ENCODE measurements at regions not wholly inside any gene's neighbourhood (a gene's known extent, or its start where the extent isn't known, plus 50 kb on each side); places are given as distances from the start of the nearest gene placed in this dataset.

- ATAC-seq (replicated peaks in 1 of 2): no peak
- peaks cover 50% of the 10 kb centered on the region for H3K4me1 Mint-ChIP-seq (ENCODE audit: low read depth)
- peaks cover 3 to 8% of the 10 kb centered on the region in 2 donors for H3K9me3 Mint-ChIP-seq
- H3K4me3 Mint-ChIP-seq: no peak overlapping the region
- DNase-seq: no peak
- peaks cover 2 to 3% of the 10 kb centered on the region in 2 donors for H3K36me3 Mint-ChIP-seq (ENCODE audit: insufficient read depth in 2 of 2)
- H3K27me3 Mint-ChIP-seq (ENCODE audit: low read depth): no peaks in the 10 kb centered on the region
- H3K27ac Mint-ChIP-seq: no peak overlapping the region
Observed at GRCh38 chr1:25094229-25094628, 138.1 kb downstream of the SYF2 start.

- peaks cover 2 to 3% of the 10 kb centered on the region in 2 donors for H3K36me3 Mint-ChIP-seq (ENCODE audit: insufficient read depth in 2 of 2)
- H3K4me1 Mint-ChIP-seq (ENCODE audit: low read depth): peaks cover 25% of the 10 kb centered on the region
- ATAC-seq (replicated peaks in 1 of 2) (no peak), DNase-seq (no peak)
- H3K27me3 Mint-ChIP-seq (ENCODE audit: low read depth): no peaks in the 10 kb centered on the region
- H3K4me3 Mint-ChIP-seq: no peak overlapping the region
- no peak overlapping the region for H3K27ac Mint-ChIP-seq
- H3K9me3 Mint-ChIP-seq: peaks cover 3 to 4% of the 10 kb centered on the region in 2 donors
Observed at GRCh38 chr1:25091658-25092057, 140.6 kb downstream of the SYF2 start.

- DNase-seq (no peak), ATAC-seq (replicated peaks in 1 of 2) (no peak)
- Mint-ChIP-seq H3K9me3 (peaks cover 3 to 4% of the 10 kb centered on the region in 2 donors), H3K27me3 (ENCODE audit: low read depth) (no peaks in the 10 kb centered on the region), H3K4me1 (ENCODE audit: low read depth) (peaks cover 17% of the 10 kb centered on the region), H3K27ac (no peak overlapping the region), H3K36me3 (ENCODE audit: insufficient read depth in 2 of 2) (peaks cover 2 to 3% of the 10 kb centered on the region in 2 donors), H3K4me3 (no peak overlapping the region)
Observed at GRCh38 chr1:25090707-25091422, 141.4 kb downstream of the SYF2 start.

GRCh38 chr1:25089772-25090171, 142.5 kb downstream of the SYF2 start:
- H3K27me3 Mint-ChIP-seq (ENCODE audit: low read depth): peaks cover 9% of the 10 kb centered on the region
- H3K36me3 Mint-ChIP-seq (ENCODE audit: insufficient read depth in 2 of 2): peaks cover 1 to 2% of the 10 kb centered on the region in 2 donors
- no peak overlapping the region for H3K4me3 Mint-ChIP-seq
- H3K27ac Mint-ChIP-seq: no peak overlapping the region
- ATAC-seq (replicated peaks in 1 of 2) (no peak), DNase-seq (no peak)
- peaks cover 3% of the 10 kb centered on the region in 2 donors for H3K9me3 Mint-ChIP-seq
- H3K4me1 Mint-ChIP-seq (ENCODE audit: low read depth): peaks cover 7% of the 10 kb centered on the region

GRCh38 chr1:25088946-25089345, 143.4 kb downstream of the SYF2 start:
- no peak for ATAC-seq (replicated peaks in 1 of 2)
- Mint-ChIP-seq H3K27ac (no peak overlapping the region), H3K9me3 (no peaks in the 10 kb centered on the region), H3K27me3 (ENCODE audit: low read depth) (peaks cover 9% of the 10 kb centered on the region), H3K36me3 (ENCODE audit: insufficient read depth in 2 of 2) (peaks cover 0 to 2% of the 10 kb centered on the region in 2 donors), H3K4me3 (no peak overlapping the region), H3K4me1 (ENCODE audit: low read depth) (no peaks in the 10 kb centered on the region)
- no peak for DNase-seq

- ATAC-seq (replicated peaks in 1 of 2) (no peak), DNase-seq (no peak)
- Mint-ChIP-seq H3K4me1 (ENCODE audit: low read depth) (no peaks in the 10 kb centered on the region), H3K9me3 (no peaks in the 10 kb centered on the region), H3K27ac (no peak overlapping the region), H3K4me3 (no peak overlapping the region), H3K27me3 (ENCODE audit: low read depth) (peaks cover 9% of the 10 kb centered on the region), H3K36me3 (ENCODE audit: insufficient read depth in 2 of 2) (no peaks in the 10 kb centered on the region)
Observed at GRCh38 chr1:25088180-25088701, 144.1 kb downstream of the SYF2 start.

- no peaks in the 10 kb centered on the region for H3K4me1 Mint-ChIP-seq (ENCODE audit: low read depth)
- DNase-seq (no peak), ATAC-seq (replicated peaks in 1 of 2) (no peak)
- no peaks in the 10 kb centered on the region for H3K36me3 Mint-ChIP-seq (ENCODE audit: insufficient read depth in 2 of 2)
- H3K27me3 Mint-ChIP-seq (ENCODE audit: low read depth): peaks cover 9% of the 10 kb centered on the region
- H3K9me3 Mint-ChIP-seq: no peaks in the 10 kb centered on the region
- no peak overlapping the region for H3K4me3 Mint-ChIP-seq
- H3K27ac Mint-ChIP-seq: no peak overlapping the region
Observed at GRCh38 chr1:25086518-25087079, 145.7 kb downstream of the SYF2 start.

- Mint-ChIP-seq H3K9me3 (no peaks in the 10 kb centered on the region), H3K27ac (no peak overlapping the region), H3K27me3 (ENCODE audit: low read depth) (peaks cover 9% of the 10 kb centered on the region), H3K4me3 (no peak overlapping the region), H3K36me3 (ENCODE audit: insufficient read depth in 2 of 2) (no peaks in the 10 kb centered on the region), H3K4me1 (ENCODE audit: low read depth) (no peaks in the 10 kb centered on the region)
- ATAC-seq (replicated peaks in 1 of 2) (no peak), DNase-seq (no peak)
Observed at GRCh38 chr1:25084407-25084806, 147.9 kb downstream of the SYF2 start.

- no peaks in the 10 kb centered on the region for H3K4me1 Mint-ChIP-seq (ENCODE audit: low read depth)
- no peak for DNase-seq
- H3K9me3 Mint-ChIP-seq: no peaks in the 10 kb centered on the region
- ATAC-seq (replicated peaks in 1 of 2): no peak
- peaks cover 9% of the 10 kb centered on the region for H3K27me3 Mint-ChIP-seq (ENCODE audit: low read depth)
- no peaks in the 10 kb centered on the region for H3K36me3 Mint-ChIP-seq (ENCODE audit: insufficient read depth in 2 of 2)
- no peak overlapping the region for H3K4me3 Mint-ChIP-seq
- H3K27ac Mint-ChIP-seq: no peak overlapping the region
Observed at GRCh38 chr1:25083481-25084345, 148.6 kb downstream of the SYF2 start.

- no peaks in the 10 kb centered on the region for H3K36me3 Mint-ChIP-seq (ENCODE audit: insufficient read depth in 2 of 2)
- no peaks in the 10 kb centered on the region for H3K4me1 Mint-ChIP-seq (ENCODE audit: low read depth)
- H3K27ac Mint-ChIP-seq: no peak overlapping the region
- no peaks in the 10 kb centered on the region for H3K9me3 Mint-ChIP-seq
- DNase-seq (no peak), ATAC-seq (replicated peaks in 1 of 2) (no peak)
- no peak overlapping the region for H3K4me3 Mint-ChIP-seq
- peaks cover 9% of the 10 kb centered on the region for H3K27me3 Mint-ChIP-seq (ENCODE audit: low read depth)
Observed at GRCh38 chr1:25082995-25083394, 149.3 kb downstream of the SYF2 start.

GRCh38 chr1:25082216-25082899, 149.9 kb downstream of the SYF2 start:
- no peak overlapping the region for H3K27ac Mint-ChIP-seq
- peaks cover 1% of the 10 kb centered on the region in 2 donors for H3K9me3 Mint-ChIP-seq
- no peaks in the 10 kb centered on the region for H3K4me1 Mint-ChIP-seq (ENCODE audit: low read depth)
- H3K36me3 Mint-ChIP-seq (ENCODE audit: insufficient read depth in 2 of 2): peaks cover 0 to under 1% of the 10 kb centered on the region in 2 donors
- ATAC-seq (replicated peaks in 1 of 2) (no peak), DNase-seq (no peak)
- peaks cover 9% of the 10 kb centered on the region for H3K27me3 Mint-ChIP-seq (ENCODE audit: low read depth)
- no peak overlapping the region for H3K4me3 Mint-ChIP-seq

GRCh38 chr1:25081496-25081895, 150.8 kb downstream of the SYF2 start:
- H3K27ac Mint-ChIP-seq: no peak overlapping the region
- peaks cover 9% of the 10 kb centered on the region for H3K27me3 Mint-ChIP-seq (ENCODE audit: low read depth)
- H3K4me3 Mint-ChIP-seq: no peak overlapping the region
- peaks cover 4 to 5% of the 10 kb centered on the region in 2 donors for H3K9me3 Mint-ChIP-seq
- DNase-seq (no peak), ATAC-seq (replicated peaks in 1 of 2) (no peak)
- H3K36me3 Mint-ChIP-seq (ENCODE audit: insufficient read depth in 2 of 2): peaks cover 5% of the 10 kb centered on the region in 2 donors
- no peaks in the 10 kb centered on the region for H3K4me1 Mint-ChIP-seq (ENCODE audit: low read depth)
